Activated CD4-positive, alpha-beta memory T cell treated with anti-CD3 and anti-CD28 coated beads for 36 hours (primary cell): ENCODE measurements at regions not wholly inside any gene's neighbourhood (a gene's known extent, or its start where the extent isn't known, plus 50 kb on each side); places are given as distances from the start of the nearest gene placed in this dataset.

ENCODE experiments used
- CTCF ChIA-PET: fragments of 350-600 bp; sonication (Branson Sonifier 250); formaldehyde crosslinking; loops from one replicate; lab custom pipeline; 2021; ENCODE audit warnings: antibody characterized with exemption, inconsistent platforms; lab: Charles Lee
- POLR2A ChIA-PET: fragments of 350-600 bp; sonication (Branson Sonifier 250); formaldehyde crosslinking; loops from one replicate; lab custom pipeline; 2021; ENCODE audit warnings: antibody characterized with exemption; lab: Charles Lee
- DNase-seq: peaks from one replicate; pipeline ENCODE4 v3.0.0-alpha.2; 2020
- H3K27ac Mint-ChIP-seq: one replicate; pipeline ENCODE4 v1.8.0; 2021; ENCODE audit warnings: mixed read lengths
- H3K27me3 Mint-ChIP-seq: one replicate; pipeline ENCODE4 v1.8.0; 2021; ENCODE audit warnings: mixed read lengths
- H3K36me3 Mint-ChIP-seq: one replicate; pipeline ENCODE4 v1.8.0; 2021; ENCODE audit warnings: mixed read lengths
- H3K4me1 Mint-ChIP-seq: one replicate; pipeline ENCODE4 v1.8.0; 2021; ENCODE audit warnings: low read depth, mixed read lengths
- H3K4me3 Mint-ChIP-seq: one replicate; pipeline ENCODE4 v1.8.0; 2021; ENCODE audit warnings: mild to moderate bottlenecking, mixed read lengths
- H3K9me3 Mint-ChIP-seq: one replicate; pipeline ENCODE4 v1.8.0; 2021; ENCODE audit warnings: mixed read lengths
- intact Hi-C: fragments of 100-400 bp; cut with micrococcal nuclease; formaldehyde crosslinking; loops from one replicate; pipeline ENCODE4 v1.15.1; 2023

GRCh38 chr1:199310708-199311107 is 671.9 kb downstream of the PTPRC start:
- Mint-ChIP-seq H3K9me3 (no peaks in the 10 kb centered on the region), H3K27ac (no peak overlapping the region), H3K4me3 (no peak overlapping the region), H3K27me3 (peaks cover 34% of the 10 kb centered on the region), H3K36me3 (no peaks in the 10 kb centered on the region), H3K4me1 (peaks cover 13% of the 10 kb centered on the region)
- DNase-seq: no peak
- intact Hi-C loops: no loop called here
- ChIA-PET POLR2A (no interaction called here), CTCF (no interaction called here)

- H3K4me1 Mint-ChIP-seq: peaks cover 13% of the 10 kb centered on the region
- POLR2A ChIA-PET: no interaction called here
- no peaks in the 10 kb centered on the region for H3K9me3 Mint-ChIP-seq
- peaks cover 29% of the 10 kb centered on the region for H3K27me3 Mint-ChIP-seq
- DNase-seq: no peak
- CTCF ChIA-PET: no interaction called here
- H3K27ac Mint-ChIP-seq: no peak overlapping the region
- no peaks in the 10 kb centered on the region for H3K36me3 Mint-ChIP-seq
- H3K4me3 Mint-ChIP-seq: no peak overlapping the region
- intact Hi-C loops: no loop called here
Measured at GRCh38 chr1:199311478-199312262, 672.8 kb downstream of the PTPRC start.

GRCh38 chr1:199312626-199313025 is 673.8 kb downstream of the PTPRC start:
- Mint-ChIP-seq H3K27me3 (peaks cover 25% of the 10 kb centered on the region), H3K27ac (no peak overlapping the region), H3K9me3 (no peaks in the 10 kb centered on the region), H3K36me3 (no peaks in the 10 kb centered on the region), H3K4me1 (peaks cover 13% of the 10 kb centered on the region), H3K4me3 (no peak overlapping the region)
- ChIA-PET POLR2A (no interaction called here), CTCF (no interaction called here)
- no peak for DNase-seq
- intact Hi-C loops: no loop called here

- ChIA-PET CTCF (no interaction called here), POLR2A (no interaction called here)
- no peak overlapping the region for H3K4me3 Mint-ChIP-seq
- DNase-seq: no peak
- H3K27me3 Mint-ChIP-seq: peaks cover 27% of the 10 kb centered on the region
- intact Hi-C loops: no loop called here
- H3K27ac Mint-ChIP-seq: no peak overlapping the region
- H3K9me3 Mint-ChIP-seq: no peaks in the 10 kb centered on the region
- H3K4me1 Mint-ChIP-seq: peaks cover 6% of the 10 kb centered on the region
- H3K36me3 Mint-ChIP-seq: no peaks in the 10 kb centered on the region
Measured at GRCh38 chr1:199313444-199313843, 674.6 kb downstream of the PTPRC start.

GRCh38 chr1:199319341-199319740 is 680.5 kb downstream of the PTPRC start:
- ChIA-PET POLR2A (no interaction called here), CTCF (no interaction called here)
- Mint-ChIP-seq H3K27me3 (peaks cover 24% of the 10 kb centered on the region), H3K4me1 (no peaks in the 10 kb centered on the region), H3K4me3 (no peak overlapping the region), H3K36me3 (no peaks in the 10 kb centered on the region), H3K9me3 (no peaks in the 10 kb centered on the region), H3K27ac (no peak overlapping the region)
- no peak for DNase-seq
- intact Hi-C loops: no loop called here

GRCh38 chr1:199322278-199322677 is 683.4 kb downstream of the PTPRC start:
- no peak for DNase-seq
- ChIA-PET CTCF (interaction anchor here (0.6 kb wide), 1 partner anchor 814 kb away, joined by 3 read pairs; no protein-coding TSS in a partner anchor), POLR2A (no interaction called here)
- no peaks in the 10 kb centered on the region for H3K36me3 Mint-ChIP-seq
- H3K9me3 Mint-ChIP-seq: peaks cover 8% of the 10 kb centered on the region
- no peak overlapping the region for H3K4me3 Mint-ChIP-seq
- H3K27ac Mint-ChIP-seq: no peak overlapping the region
- H3K27me3 Mint-ChIP-seq: peaks cover 24% of the 10 kb centered on the region
- H3K4me1 Mint-ChIP-seq: no peaks in the 10 kb centered on the region
- intact Hi-C loops: no loop called here

- Mint-ChIP-seq H3K36me3 (no peaks in the 10 kb centered on the region), H3K27me3 (peaks cover 6% of the 10 kb centered on the region), H3K27ac (no peak overlapping the region), H3K4me1 (no peaks in the 10 kb centered on the region), H3K9me3 (no peaks in the 10 kb centered on the region), H3K4me3 (no peak overlapping the region)
- intact Hi-C loops: no loop called here
- ChIA-PET CTCF (interaction anchor here (0.7 kb wide), 1 partner anchor 295 kb away, joined by 4 read pairs; no protein-coding TSS in a partner anchor), POLR2A (no interaction called here)
- DNase-seq: no peak
Measured at GRCh38 chr1:199333180-199333579, 694.3 kb upstream of the NR5A2 start.

- H3K9me3 Mint-ChIP-seq: no peaks in the 10 kb centered on the region
- no peak for DNase-seq
- no peaks in the 10 kb centered on the region for H3K36me3 Mint-ChIP-seq
- ChIA-PET POLR2A (no interaction called here), CTCF (no interaction called here)
- intact Hi-C loops: no loop called here
- no peaks in the 10 kb centered on the region for H3K4me1 Mint-ChIP-seq
- no peak overlapping the region for H3K27ac Mint-ChIP-seq
- no peak overlapping the region for H3K4me3 Mint-ChIP-seq
- peaks cover 23% of the 10 kb centered on the region for H3K27me3 Mint-ChIP-seq
Measured at GRCh38 chr1:199335496-199335895, 692.0 kb upstream of the NR5A2 start.

- Mint-ChIP-seq H3K27ac (no peak overlapping the region), H3K27me3 (peaks cover 25% of the 10 kb centered on the region), H3K36me3 (no peaks in the 10 kb centered on the region), H3K4me1 (no peaks in the 10 kb centered on the region), H3K9me3 (no peaks in the 10 kb centered on the region), H3K4me3 (no peak overlapping the region)
- CTCF ChIA-PET: no interaction called here
- no peak for DNase-seq
- intact Hi-C loops: no loop called here
- POLR2A ChIA-PET: no interaction called here
Measured at GRCh38 chr1:199336745-199337640, 690.5 kb upstream of the NR5A2 start.

GRCh38 chr1:199338760-199339159 is 688.8 kb upstream of the NR5A2 start:
- Mint-ChIP-seq H3K27ac (no peak overlapping the region), H3K4me3 (no peak overlapping the region), H3K36me3 (no peaks in the 10 kb centered on the region), H3K4me1 (no peaks in the 10 kb centered on the region), H3K9me3 (peaks cover 3% of the 10 kb centered on the region), H3K27me3 (peaks cover 23% of the 10 kb centered on the region)
- intact Hi-C loops: no loop called here
- no peak for DNase-seq
- ChIA-PET CTCF (no interaction called here), POLR2A (no interaction called here)

GRCh38 chr1:199352351-199352750 is 675.2 kb upstream of the NR5A2 start:
- ChIA-PET CTCF (no interaction called here), POLR2A (no interaction called here)
- H3K4me1 Mint-ChIP-seq: no peaks in the 10 kb centered on the region
- intact Hi-C loops: no loop called here
- DNase-seq: no peak
- no peak overlapping the region for H3K4me3 Mint-ChIP-seq
- peaks cover 5% of the 10 kb centered on the region for H3K9me3 Mint-ChIP-seq
- peaks cover 11% of the 10 kb centered on the region for H3K27me3 Mint-ChIP-seq
- no peaks in the 10 kb centered on the region for H3K36me3 Mint-ChIP-seq
- no peak overlapping the region for H3K27ac Mint-ChIP-seq

GRCh38 chr1:199353906-199354305 is 673.6 kb upstream of the NR5A2 start:
- Mint-ChIP-seq H3K36me3 (no peaks in the 10 kb centered on the region), H3K4me1 (no peaks in the 10 kb centered on the region), H3K4me3 (no peak overlapping the region), H3K9me3 (peaks cover 3% of the 10 kb centered on the region), H3K27me3 (peaks cover 8% of the 10 kb centered on the region), H3K27ac (no peak overlapping the region)
- no peak for DNase-seq
- intact Hi-C loops: no loop called here
- POLR2A ChIA-PET: no interaction called here
- CTCF ChIA-PET: no interaction called here
